ENCODE measurements at regions not wholly inside any gene's neighbourhood (a gene's known extent, or its start where the extent isn't known, plus 50 kb on each side); places are given as distances from the start of the nearest gene placed in this dataset.

GRCh38 chr6:9346923-9347322, 911.6 kb upstream of the SLC35B3 start:
- TF ChIP-seq CTCF (IDR thresholded peaks at IDR 0.05) = no peak
- DNase-seq = no peak
- Histone ChIP-seq H3K36me3 (no peaks in the 10 kb centered on the region), H3K27ac (no peak overlapping the region), H3K27me3 (ENCODE audit: low read depth) (no peaks in the 10 kb centered on the region), H3K4me3 (no peak overlapping the region), H3K4me1 (no peaks in the 10 kb centered on the region), H3K9me3 (no peaks in the 10 kb centered on the region)
- no peak for ATAC-seq
- intact Hi-C loops (cut with DNase I) = no loop called here

- ATAC-seq (no peak), DNase-seq (no peak)
- H3K4me3 ChIP-seq = no peak overlapping the region
- no peaks in the 10 kb centered on the region for H3K9me3 ChIP-seq
- no peaks in the 10 kb centered on the region for H3K36me3 ChIP-seq
- H3K27me3 ChIP-seq (ENCODE audit: low read depth) = no peaks in the 10 kb centered on the region
- intact Hi-C loops (cut with DNase I) = no loop called here
- no peaks in the 10 kb centered on the region for H3K4me1 ChIP-seq
- TF ChIP-seq CTCF (IDR thresholded peaks at IDR 0.05) = no peak
- no peak overlapping the region for H3K27ac ChIP-seq
These were observed 900.1 kb upstream of the SLC35B3 start for GRCh38 chr6:9335431-9335830.

GRCh38 chr6:9334979-9335378, 899.6 kb upstream of the SLC35B3 start:
- no peak for TF ChIP-seq CTCF (IDR thresholded peaks at IDR 0.05)
- intact Hi-C loops (cut with DNase I) = no loop called here
- ATAC-seq (no peak), DNase-seq (no peak)
- Histone ChIP-seq H3K4me3 (no peak overlapping the region), H3K27ac (no peak overlapping the region), H3K27me3 (ENCODE audit: low read depth) (no peaks in the 10 kb centered on the region), H3K36me3 (no peaks in the 10 kb centered on the region), H3K4me1 (no peaks in the 10 kb centered on the region), H3K9me3 (no peaks in the 10 kb centered on the region)

- Histone ChIP-seq H3K36me3 (no peaks in the 10 kb centered on the region), H3K27ac (no peak overlapping the region), H3K4me3 (no peak overlapping the region), H3K27me3 (ENCODE audit: low read depth) (no peaks in the 10 kb centered on the region), H3K9me3 (no peaks in the 10 kb centered on the region), H3K4me1 (no peaks in the 10 kb centered on the region)
- ATAC-seq = no peak
- intact Hi-C loops (cut with DNase I) = no loop called here
- no peak for DNase-seq
- TF ChIP-seq CTCF (IDR thresholded peaks at IDR 0.05) = no peak
These were observed 897.0 kb upstream of the SLC35B3 start for GRCh38 chr6:9332241-9332780.

- Histone ChIP-seq H3K4me1 (no peaks in the 10 kb centered on the region), H3K4me3 (no peak overlapping the region), H3K9me3 (no peaks in the 10 kb centered on the region), H3K36me3 (no peaks in the 10 kb centered on the region), H3K27me3 (ENCODE audit: low read depth) (no peaks in the 10 kb centered on the region), H3K27ac (no peak overlapping the region)
- intact Hi-C loops (cut with DNase I) = no loop called here
- TF ChIP-seq CTCF (IDR thresholded peaks at IDR 0.05) = no peak
- DNase-seq = no peak
- no peak for ATAC-seq
These were observed 881.5 kb upstream of the SLC35B3 start for GRCh38 chr6:9316831-9317230.

Measured in lower lobe of right lung (tissue), 2 donors.